GM12878 (cell line): ENCODE measurements at regions not wholly inside any gene's neighbourhood (a gene's known extent, or its start where the extent isn't known, plus 50 kb on each side); places are given as distances from the start of the nearest gene placed in this dataset.
"Not testable (repeated sequence)": the region's sequence is repeated elsewhere in the genome, so short reads cannot be mapped to it uniquely, and the experiment has no call there.

Experiments
- ATF3 ChIP-seq: IDR thresholded peaks from 2 replicates; pipeline ENCODE4 v1.6.1; 2011; ENCODE audit warnings: low read depth, mild to moderate bottlenecking, low read length, moderate library complexity, borderline replicate concordance; ENCODE audit errors: extremely low read depth
- BCL11A ChIP-seq: IDR thresholded peaks from 2 replicates; pipeline ENCODE4 v1.6.1; 2011; ENCODE audit warnings: low read depth, low read length
- CBX5 ChIP-seq: sonication (generic); IDR thresholded peaks from 2 replicates; pipeline ENCODE4 v1.6.1; 2016; ENCODE audit warnings: low read depth, moderate library complexity, mild to moderate bottlenecking, inconsistent platforms
- CTCF ChIP-seq, 3 experiments: IDR thresholded peaks in 2 of 3; conservative IDR thresholded peaks in 1 of 3; 2 replicates each; pipeline ENCODE4 v1.5.1; 2011; ENCODE audit warnings: low read depth in 3 of 3, low read length in 3 of 3, mild to moderate bottlenecking in 3 of 3, control low read depth in 2 of 3, moderate library complexity in 2 of 3, inconsistent platforms in 1 of 3, mixed read lengths in 1 of 3; ENCODE audit not compliant: control insufficient read depth in 2 of 3, insufficient read depth in 1 of 3; ENCODE audit errors: extremely low read depth in 1 of 3
- EP300 ChIP-seq, 2 experiments: fragments of 150-350 bp in 1 of 2; IDR thresholded peaks; 2 replicates each; pipeline ENCODE4 v1.6.1; 2011 to 2012; ENCODE audit warnings: low read depth in 2 of 2, low read length in 2 of 2, borderline replicate concordance in 1 of 2, improper control_type of control experiment in 1 of 2, inconsistent platforms in 1 of 2; ENCODE audit not compliant: control insufficient read depth in 1 of 2
- EZH2 ChIP-seq: IDR thresholded peaks from 2 replicates; pipeline ENCODE4 v1.6.1; 2012; ENCODE audit warnings: low read depth, mild to moderate bottlenecking, control low read depth, inconsistent platforms, low read length, borderline replicate concordance; ENCODE audit not compliant: control insufficient read depth
- GABPA ChIP-seq: IDR thresholded peaks from 2 replicates; pipeline ENCODE4 v1.6.1; 2014; ENCODE audit warnings: antibody characterized with exemption, low read depth, mild to moderate bottlenecking, inconsistent platforms
- MAX ChIP-seq: IDR thresholded peaks from 2 replicates; pipeline ENCODE4 v1.6.1; 2012; ENCODE audit warnings: low read depth, low read length, improper control_type of control experiment
- MTA2 ChIP-seq: fragments of 450-650 bp; IDR thresholded peaks from 2 replicates; pipeline ENCODE4 v1.6.1; 2016; ENCODE audit warnings: low read depth, mild to moderate bottlenecking, moderate library complexity
- POLR2A ChIP-seq: IDR thresholded peaks from 2 replicates; pipeline ENCODE4 v1.6.1; 2011; ENCODE audit warnings: low read depth, mild to moderate bottlenecking, low read length
- POLR2AphosphoS5 ChIP-seq: IDR thresholded peaks from 2 replicates; pipeline ENCODE4 v1.6.1; 2011; ENCODE audit warnings: mild to moderate bottlenecking, low read length, inconsistent platforms
- YY1 ChIP-seq: IDR thresholded peaks from 2 replicates; pipeline ENCODE4 v1.6.1; 2011; ENCODE audit warnings: low read depth, mild to moderate bottlenecking, low read length
- ZBTB11 ChIP-seq: fragments of 450-650 bp; formaldehyde crosslinking; IDR thresholded peaks from 2 replicates; pipeline ENCODE4 v1.5.0; 2022; ENCODE audit warnings: mild to moderate bottlenecking, missing genetic modification characterization

- not testable (repeated sequence) for TF ChIP-seq GABPA; EP300 (IDR thresholded peaks at IDR 0.05; ENCODE audit: borderline replicate concordance in 1 of 2, control insufficient read depth in 1 of 2, low read depth in 2 of 2, low read length in 2 of 2); POLR2A; EZH2; POLR2AphosphoS5; ATF3; MAX; CTCF (IDR thresholded peaks at IDR 0.05 in 2 of 3, conservative IDR thresholded peaks at IDR 0.05 in 1 of 3; ENCODE audit: control insufficient read depth in 2 of 3, extremely low read depth in 1 of 3, insufficient read depth in 1 of 3, low read depth in 3 of 3, low read length in 3 of 3); BCL11A; ZBTB11 (CRISPR knock-in tag); YY1; MTA2; CBX5
These were observed 146.1 kb downstream of the ZNF92 start for GRCh38 chr7:65519751-65520150.
